GM18909 (cell line): ENCODE measurements at regions not wholly inside any gene's neighbourhood (a gene's known extent, or its start where the extent isn't known, plus 50 kb on each side); places are given as distances from the start of the nearest gene placed in this dataset.

Source experiments
- ATAC-seq: cut with Tn5 transposase; IDR thresholded peaks from one replicate; pipeline ENCODE4 v1.9.1; 2021; ENCODE audit warnings: mild to moderate bottlenecking; ENCODE audit not compliant: unreplicated experiment, poor library complexity

DNA sequence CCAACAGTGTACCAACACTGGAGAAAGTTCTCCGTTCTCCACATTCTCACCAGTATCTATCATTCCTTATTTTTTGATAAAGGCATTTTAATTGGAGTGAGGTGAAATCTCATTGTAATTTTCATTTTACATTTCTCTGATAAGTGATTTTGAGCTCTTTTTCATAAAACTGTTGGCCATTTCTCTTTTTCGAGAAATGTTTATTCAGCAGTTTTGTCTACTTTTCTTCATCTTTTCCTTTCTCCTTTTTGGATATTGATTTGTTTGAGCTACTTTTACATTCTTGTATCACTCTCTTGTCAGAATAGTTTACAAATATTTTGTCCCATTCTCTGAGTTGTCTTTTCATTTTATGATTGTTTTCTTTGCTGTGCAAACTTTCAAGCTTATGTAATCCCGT, 555.2 kb downstream of the COL12A1 start:
- ATAC-seq = no peak

DNA sequence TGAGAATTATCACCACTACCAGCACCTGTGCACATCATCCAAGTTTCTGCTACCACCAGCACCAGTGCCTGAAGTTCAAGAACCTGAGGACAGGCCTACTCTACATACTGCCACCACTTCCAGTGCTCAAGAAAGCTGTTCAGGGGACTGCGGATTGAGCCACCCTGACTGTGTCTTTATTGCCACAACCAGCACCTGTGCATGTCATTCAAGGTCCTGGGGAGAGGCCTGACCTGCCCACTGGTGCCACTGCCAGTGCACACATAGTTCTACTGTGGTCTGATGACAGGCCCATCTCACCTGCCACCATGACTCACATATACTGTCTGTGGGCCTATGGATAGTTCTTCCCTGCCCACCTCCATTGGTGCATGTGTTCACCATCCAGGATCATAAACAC, 559.4 kb downstream of the COL12A1 start:
- no peak for ATAC-seq

DNA sequence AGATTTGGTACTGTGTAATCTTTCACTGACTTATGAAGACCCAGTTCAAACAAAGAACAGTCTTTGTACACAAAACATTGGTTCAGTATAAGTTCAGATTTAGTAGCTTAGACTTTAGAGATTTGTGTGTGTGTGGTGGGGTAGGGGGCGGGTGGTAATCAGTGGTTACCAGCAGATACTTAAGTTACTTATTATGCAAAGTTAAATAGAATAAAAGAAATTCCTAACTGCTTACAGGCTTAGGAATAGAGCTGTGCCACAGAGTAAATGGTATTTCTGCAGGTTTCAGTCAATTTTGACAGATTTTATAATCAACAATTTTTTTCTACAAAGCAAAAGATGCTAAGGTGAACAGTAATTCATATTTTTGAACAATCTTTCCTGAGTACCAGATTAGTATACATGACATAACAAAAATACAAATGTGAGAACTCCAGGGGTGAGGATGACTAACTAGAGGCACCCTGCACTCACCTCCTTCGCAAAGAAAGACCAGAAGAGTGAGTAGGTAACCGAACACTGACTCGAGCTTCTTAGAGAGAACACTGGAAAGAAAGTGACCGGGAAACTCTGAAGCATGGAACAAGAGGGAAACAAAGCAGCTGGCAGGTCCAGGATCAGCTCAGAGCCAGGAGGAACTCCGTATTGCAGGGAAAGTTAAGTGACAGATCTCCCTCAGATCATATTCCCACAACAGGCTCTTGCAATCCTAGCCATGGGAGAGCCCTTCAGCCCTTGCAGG, 560.6 kb downstream of the COL12A1 start:
- no peak for ATAC-seq

DNA sequence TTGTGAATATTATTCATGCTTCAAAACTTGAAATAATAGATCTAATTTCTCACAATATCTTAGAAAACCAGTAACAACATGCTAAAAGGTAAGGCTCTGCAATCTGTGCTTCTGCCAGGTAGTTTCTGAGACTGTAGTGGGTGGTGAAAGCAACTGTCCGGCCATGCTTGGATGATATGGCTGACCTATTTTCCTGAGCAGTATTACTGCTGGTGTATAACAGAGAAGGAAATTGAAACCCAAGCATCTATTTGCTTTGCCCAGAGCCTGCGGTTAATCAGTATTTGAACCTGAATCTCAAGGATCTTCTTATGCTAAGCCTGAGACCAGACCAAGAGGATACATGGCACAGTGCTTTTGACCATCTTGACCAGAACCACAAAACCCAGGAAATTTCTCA, 563.8 kb downstream of the COL12A1 start:
- ATAC-seq = peak; percentile 53

DNA sequence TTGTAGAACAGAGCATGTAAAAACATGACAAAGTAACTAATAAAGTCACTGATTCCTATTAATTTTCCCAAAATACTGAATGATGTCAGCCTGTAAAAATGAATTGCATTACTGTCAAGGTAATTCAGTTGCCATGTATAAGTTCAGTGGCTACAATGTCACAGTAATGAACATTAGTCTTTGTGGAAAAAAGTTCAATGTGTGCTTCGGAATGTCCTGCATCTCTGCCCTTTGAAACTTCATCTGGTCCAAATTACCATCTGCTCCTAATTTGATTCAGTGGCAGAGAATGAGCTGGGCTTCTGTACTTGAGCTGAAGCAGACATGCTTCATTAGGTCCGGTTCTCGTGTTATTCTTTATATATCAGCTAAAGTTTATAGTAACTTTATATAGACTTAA, 567.4 kb downstream of the COL12A1 start:
- no peak for ATAC-seq

DNA sequence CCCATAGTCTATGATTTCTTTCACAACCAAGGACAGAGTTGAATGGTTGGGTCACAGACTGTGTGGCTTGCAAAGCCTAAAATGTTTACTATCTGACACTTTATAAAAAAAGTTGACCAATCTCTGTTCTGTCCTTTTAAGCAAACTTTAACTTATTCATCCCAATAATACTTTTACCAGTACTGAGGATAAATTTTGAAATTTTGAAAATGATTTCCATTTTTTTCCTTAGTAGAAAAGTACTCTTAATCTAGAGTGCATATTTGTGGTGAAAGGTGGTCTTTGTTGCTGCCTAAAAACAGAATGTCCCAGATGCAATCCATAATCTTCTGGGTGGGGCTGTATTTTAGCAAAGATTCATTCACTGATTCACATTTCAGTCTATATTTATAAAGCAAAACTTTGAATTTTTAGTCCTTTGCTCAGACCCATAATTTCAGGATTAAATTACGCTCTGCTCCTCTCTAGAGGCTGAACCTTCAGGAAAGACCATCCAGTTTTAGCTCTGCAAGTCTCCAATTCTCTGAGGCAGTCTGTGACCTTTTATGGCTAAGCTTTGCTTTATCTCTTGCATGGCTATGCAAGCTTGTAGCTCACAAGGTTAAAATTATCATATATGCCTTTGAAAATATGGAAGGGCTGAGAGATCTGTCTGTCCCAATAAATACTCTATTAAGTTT, 573.5 kb downstream of the COL12A1 start:
- ATAC-seq = no peak

DNA sequence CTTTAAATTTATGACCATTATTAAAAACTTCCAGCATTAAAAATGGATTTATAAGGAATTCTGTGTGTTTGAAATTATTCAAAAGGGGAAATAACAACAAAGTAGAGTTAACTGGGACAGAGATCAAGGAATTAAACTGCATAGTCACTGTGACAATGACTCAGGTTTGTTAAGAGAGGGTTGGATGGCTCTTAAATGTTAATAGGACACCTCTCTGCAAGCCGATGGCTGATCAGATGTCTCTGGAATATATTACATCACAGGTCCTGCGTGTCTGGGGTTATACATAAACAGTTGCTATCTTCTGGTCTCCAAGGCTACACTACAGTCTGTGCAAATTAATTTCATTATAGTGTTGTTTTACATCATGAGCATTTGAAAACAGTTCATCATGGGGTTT, 574.3 kb downstream of the COL12A1 start:
- no peak for ATAC-seq

DNA sequence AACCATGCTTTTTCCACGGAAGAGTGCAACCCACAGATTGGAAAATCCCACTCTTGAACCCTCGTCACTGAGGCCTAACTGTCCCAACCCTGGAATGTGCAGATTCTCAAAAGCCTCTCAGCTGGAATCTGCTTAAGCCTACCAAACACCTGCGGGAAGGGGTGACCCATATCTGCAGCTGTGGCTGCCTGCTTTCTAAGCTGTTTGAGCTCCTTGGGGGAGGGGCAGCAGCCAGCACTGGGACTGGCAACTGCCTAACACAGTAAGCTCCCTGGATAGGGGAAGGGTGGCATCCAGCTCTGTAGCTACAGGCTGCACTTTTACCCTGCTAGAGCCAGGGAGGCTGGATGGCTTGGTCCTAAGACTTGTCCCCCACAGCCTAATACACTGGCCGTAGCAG, 579.6 kb downstream of the COL12A1 start:
- no peak for ATAC-seq

DNA sequence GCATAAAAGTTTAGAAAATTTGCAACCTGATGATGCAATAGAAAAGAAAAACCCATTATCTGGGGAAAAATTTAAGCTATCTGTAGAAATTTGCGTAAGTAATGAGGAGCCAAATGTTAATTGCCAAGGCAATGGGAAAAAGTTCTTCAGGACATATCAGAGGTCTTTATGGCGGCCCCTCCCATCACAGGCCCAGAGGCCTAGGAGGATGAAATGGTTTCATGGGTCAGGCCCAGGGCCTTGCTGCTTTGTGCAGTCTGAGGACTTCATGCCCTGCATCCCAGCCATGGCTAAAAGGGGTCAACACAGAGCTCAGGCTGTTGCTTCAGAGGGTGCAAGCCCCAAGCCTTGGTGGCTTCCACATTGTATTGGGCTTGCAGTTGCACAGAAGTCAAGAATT, 582.8 kb downstream of the COL12A1 start:
- ATAC-seq = no peak

DNA sequence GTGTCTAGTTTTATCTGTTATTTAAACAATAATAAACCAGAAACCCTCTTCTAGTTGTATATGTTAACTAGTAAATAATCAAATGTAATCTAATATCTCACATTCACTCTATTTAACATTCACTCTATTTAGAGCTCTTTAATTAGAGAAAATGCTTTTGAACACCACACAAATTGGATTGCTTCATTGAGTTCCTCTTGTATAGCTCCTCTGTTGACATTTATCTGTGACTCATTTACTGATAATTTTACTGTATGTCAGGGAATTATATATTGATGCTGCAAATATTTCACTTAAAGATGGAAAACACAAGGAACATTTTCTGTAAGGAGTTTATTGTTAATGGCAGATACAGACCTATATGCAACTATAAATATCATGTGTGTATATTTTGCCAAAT, 594.6 kb downstream of the COL12A1 start:
- no peak for ATAC-seq

DNA sequence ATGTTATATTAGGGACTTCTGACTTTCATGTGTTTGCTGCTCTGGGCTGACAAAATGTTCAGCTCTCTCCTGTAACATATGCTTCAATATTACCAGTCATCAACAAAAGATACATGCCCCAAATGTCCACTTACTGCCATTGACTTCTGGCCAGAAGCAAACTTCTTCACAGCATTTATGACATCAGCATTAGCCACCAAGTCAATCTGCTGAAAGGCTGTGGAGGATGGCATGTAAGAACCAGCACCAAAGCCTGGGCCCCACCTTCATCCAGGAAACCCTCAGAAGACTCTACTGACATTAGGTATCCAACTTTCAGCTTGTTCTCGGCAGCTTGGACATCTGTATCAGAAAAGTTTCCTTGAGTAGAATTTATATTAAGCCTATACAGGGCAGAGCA, 595.5 kb downstream of the COL12A1 start:
- ATAC-seq = no peak

DNA sequence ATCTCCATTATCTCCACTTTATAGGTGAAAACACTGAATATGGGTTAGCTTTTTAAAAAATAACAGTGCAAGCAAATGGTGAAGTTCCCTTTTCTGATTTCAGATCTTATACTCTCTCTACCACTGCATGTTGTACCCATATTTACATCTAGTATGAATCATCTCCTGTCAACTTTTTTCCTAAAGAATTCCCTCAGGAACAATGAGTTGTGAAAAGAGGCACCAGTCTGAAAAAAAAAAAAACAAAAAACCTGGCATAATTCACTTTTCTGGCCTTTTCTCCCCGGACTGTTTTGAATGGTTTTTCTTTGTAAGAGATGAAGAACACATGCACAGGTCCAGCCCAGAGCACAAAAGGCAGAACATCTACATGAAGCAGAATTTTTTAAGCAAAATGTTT, 596.0 kb downstream of the COL12A1 start:
- ATAC-seq = no peak

DNA sequence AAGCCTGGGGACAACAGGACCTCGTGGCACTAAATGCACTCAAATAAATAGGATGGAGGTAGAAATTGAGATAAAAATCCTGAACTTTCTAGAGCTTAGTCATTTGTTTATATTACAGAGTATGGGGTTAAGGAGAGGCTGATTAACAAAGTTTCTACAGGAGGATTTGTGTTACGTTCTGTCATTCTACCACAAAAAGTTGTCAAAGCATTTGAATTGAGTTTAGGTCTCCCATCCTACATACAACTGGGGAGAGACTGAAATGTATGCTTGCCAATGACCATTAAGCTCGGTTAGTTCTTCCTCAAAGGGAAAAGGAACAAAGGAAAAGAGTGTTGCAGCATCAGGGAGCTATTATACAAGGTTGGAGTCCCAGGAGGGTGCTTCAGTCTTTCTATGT, 597.9 kb downstream of the COL12A1 start:
- ATAC-seq = no peak

DNA sequence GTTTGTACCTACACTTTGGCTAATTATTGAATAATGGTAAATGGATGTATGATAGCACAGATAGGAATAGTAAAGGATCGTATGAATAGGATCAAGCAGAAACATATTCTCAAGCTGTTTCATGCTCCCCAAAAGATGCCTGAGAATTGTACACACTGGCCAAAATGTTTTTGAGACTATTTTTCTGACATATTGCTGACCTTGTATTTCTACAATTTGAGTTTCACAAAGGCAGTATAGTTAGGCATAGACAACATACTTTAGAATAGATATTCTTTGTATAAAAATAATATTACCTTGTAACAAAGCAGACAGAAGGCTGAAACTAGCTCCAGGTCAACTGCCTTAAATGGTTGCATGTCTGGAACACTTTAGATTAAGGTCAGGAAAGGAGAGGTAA, 598.4 kb downstream of the COL12A1 start:
- ATAC-seq = no peak

DNA sequence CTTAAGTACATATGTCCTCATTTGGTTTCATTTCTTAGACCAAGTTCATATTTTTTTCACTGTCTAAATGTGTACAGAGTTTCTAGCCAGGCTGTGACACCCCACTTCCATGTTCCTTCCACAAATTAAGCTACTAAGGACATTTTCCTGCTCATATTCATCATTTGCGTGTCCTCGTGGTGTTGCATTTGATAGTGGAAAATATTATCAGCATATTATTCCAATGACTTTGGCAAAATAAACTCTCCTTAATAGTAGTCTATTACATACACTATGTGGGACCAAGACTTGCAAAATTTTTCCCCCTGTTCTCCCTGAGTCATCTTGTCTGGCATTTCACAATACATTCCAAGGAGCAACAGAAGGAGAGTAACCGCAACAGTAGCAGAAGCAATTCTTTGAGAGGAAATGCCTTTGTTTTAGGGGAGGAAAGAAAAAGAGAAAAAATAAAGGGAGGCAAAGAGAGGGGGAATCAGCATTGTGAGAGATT, 599.2 kb downstream of the COL12A1 start:
- no peak for ATAC-seq

DNA sequence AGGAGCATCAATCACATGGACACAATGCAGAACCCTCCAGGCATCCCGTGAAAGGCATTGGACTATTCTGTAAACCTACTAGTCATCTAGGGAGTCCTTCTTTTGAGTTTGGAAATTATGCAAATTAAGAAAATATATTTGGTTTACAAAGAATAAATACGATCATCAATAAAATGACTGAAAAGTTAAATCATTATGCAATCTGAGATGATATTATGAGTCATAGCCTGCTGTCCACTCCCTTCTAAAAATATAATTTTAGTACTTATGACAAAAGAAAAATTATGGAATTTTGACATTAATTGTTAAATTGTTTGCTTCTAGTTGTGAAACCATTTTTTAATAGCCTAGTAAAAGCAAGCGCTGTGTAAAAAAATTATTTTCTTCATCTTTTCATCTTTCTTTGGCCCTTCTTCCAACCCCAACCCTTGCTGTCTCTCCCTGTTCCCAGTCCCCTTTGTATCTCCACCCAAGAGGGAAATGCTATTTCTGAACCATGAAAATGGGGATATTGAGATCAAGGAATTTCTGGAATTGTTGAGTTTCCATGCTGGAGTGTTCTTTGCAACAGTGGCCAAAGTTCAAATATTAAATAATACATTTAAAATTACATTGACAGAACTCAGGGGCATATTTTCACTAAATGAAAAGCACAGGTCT, 599.8 kb downstream of the COL12A1 start:
- no peak for ATAC-seq

DNA sequence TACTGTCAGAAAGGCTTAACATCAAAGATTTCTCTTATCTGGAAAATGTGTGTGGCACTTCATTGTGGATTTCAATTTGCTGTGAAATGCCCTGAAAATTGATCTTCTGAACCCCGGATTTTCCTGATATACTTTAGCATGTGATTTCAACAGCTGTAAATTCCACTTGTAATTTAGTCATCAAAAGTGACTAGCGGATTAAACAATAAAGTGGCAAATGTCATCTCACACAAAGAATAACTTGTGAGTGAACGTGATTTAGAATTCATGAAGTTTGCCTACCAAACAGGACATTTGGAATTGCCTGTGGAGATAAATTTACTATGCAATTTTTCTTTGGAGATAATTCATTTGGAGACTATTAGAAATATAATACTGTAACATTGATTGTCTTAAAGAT, 601.6 kb downstream of the COL12A1 start:
- ATAC-seq = no peak

DNA sequence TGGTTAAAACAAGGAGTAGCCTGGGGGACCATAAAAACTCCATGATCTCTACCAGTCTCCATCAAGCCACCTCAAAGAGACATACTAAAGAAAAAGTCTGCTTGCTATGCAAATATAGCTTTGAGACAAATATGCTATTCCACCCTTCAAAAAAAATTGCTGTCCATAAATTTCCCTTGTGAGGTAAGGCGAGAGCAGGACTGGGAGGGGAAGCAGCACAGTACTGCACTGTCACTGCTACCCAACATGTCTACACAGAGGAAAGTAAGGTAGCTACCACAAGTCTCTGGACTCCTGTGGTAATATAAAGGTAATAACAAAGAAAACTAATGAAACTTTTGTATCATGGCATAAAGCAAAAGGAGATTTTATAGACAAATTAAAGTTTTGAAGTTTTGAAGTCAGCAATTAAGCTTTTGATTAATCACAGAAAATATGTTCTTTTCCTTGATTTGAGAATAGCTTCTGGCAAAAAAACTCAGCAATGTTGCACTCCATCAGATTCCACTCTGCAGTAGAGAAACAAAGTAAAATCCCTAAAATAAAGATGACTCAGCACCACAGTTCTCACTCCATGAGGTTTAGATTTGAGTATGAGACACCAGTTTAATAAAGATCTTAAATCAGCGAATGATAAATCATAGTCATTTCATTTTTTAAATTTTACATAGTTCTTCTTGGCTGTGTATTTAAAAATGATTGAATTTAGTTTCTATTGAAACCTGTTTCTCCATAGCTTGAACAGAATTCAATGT, 602.4 kb downstream of the COL12A1 start:
- no peak for ATAC-seq

DNA sequence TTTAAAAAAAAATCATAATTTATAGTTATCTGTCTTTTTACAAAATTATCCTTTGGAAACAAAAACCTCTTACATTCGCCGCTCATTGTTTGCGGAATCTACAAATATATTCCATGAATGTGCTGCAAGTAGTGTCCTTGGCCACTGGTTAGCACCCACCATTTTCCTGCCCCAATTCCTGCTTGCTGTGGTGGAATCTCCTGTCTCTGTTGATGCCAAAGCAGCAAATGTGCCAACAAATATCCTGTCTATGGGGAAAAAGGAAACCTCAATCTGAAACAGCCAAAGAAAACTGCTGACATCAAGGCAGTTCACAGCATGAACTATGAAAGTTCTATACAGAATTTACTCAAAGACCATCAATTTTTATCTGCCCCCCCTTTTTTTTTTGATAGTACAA, 603.6 kb downstream of the COL12A1 start:
- ATAC-seq = no peak

DNA sequence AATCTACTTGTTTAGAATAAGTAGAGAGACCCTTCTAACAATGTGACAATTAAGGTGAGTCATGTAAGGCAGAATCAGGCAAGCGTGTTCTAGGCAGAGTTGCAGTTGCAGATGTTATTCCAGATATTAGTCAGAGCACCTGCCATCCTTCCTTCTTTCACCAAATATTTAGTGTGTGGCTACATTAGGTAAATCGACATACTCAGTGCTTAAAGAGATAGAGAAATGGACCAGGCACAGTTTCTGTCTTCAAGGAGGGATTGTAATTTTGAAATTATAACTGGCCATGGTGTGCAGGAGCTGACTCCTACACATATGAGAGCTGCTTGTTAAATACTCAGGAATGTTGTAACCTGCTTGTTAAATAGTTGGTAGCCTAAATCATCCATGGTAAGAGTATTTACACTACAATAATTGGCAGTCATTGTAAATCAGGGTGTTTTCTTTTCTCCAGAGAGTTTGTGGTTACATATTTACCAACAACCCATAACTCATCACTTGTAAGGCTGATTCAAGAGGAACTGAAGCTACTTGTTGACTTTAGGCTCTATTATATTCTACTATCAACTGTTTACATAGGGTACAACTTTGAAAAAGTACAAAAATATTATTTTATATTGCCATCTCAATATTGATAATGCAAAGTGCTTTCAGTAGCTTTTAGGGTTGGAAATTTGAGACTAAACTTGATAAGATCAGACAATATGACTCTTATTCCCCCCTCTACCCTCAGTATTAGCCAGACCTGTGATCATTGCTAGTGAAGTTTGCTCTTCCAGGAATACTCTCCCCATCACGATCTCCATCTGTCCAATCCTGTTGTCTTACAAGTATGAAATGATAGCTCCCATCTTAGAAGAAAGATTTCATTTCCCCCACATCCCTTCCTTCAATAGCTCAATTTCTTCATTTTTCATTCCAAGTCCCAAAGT, 607.1 kb downstream of the COL12A1 start:
- peak; percentile 94 for ATAC-seq
